MM.1S (cell line): ENCODE measurements at regions not wholly inside any gene's neighbourhood (a gene's known extent, or its start where the extent isn't known, plus 50 kb on each side); places are given as distances from the start of the nearest gene placed in this dataset.

Experiments
- DNase-seq: peaks from one replicate; pipeline ENCODE4 v3.0.0-alpha.2; 2015
- H2AFZ ChIP-seq: fragments of 300-600 bp; sonication (generic); 2 replicates; pipeline ENCODE4 v1.6.0; 2016; ENCODE audit warnings: antibody characterized with exemption, low read length
- H3F3A ChIP-seq: fragments of 300-600 bp; sonication (generic); 2 replicates; pipeline ENCODE4 v1.6.1; 2016; ENCODE audit warnings: mild to moderate bottlenecking, antibody characterized with exemption, low read length, moderate library complexity, mixed read lengths; ENCODE audit not compliant: insufficient read depth
- H3K27ac ChIP-seq: fragments of 300-600 bp; sonication (generic); 2 replicates; pipeline ENCODE4 v1.5.1; 2016; ENCODE audit warnings: mild to moderate bottlenecking, low read length
- H3K27me3 ChIP-seq: fragments of 300-600 bp; sonication (generic); replicated peaks from 2 replicates; pipeline ENCODE4 v1.6.0; 2016; ENCODE audit warnings: low read length; ENCODE audit not compliant: insufficient read depth
- H3K36me3 ChIP-seq: fragments of 300-600 bp; sonication (generic); replicated peaks from 2 replicates; pipeline ENCODE4 v1.6.1; 2016; ENCODE audit warnings: mild to moderate bottlenecking, low read length, mixed read lengths; ENCODE audit not compliant: insufficient read depth
- H3K4me1 ChIP-seq: fragments of 300-600 bp; sonication (generic); 2 replicates; pipeline ENCODE4 v1.6.1; 2016; ENCODE audit warnings: low read length, mixed read lengths
- H3K4me2 ChIP-seq: fragments of 300-600 bp; sonication (generic); 2 replicates; pipeline ENCODE4 v1.6.0; 2016; ENCODE audit warnings: low read depth, low read length
- H3K4me3 ChIP-seq: fragments of 300-600 bp; sonication (generic); 2 replicates; pipeline ENCODE4 v1.5.1; 2016; ENCODE audit warnings: low read length, mixed read lengths
- H3K79me2 ChIP-seq: fragments of 300-600 bp; sonication (generic); 2 replicates; pipeline ENCODE4 v1.6.1; 2016; ENCODE audit warnings: mixed run types, low read length, mixed read lengths
- H3K9ac ChIP-seq: fragments of 300-600 bp; sonication (generic); 2 replicates; pipeline ENCODE4 v1.6.1; 2016; ENCODE audit warnings: low read length, mixed read lengths
- H3K9me2 ChIP-seq: fragments of 300-600 bp; sonication (generic); replicated peaks from 2 replicates; pipeline ENCODE4 v1.6.1; 2016; ENCODE audit warnings: mild to moderate bottlenecking, low read length, mixed read lengths; ENCODE audit not compliant: insufficient read depth
- H3K9me3 ChIP-seq: fragments of 300-600 bp; sonication (generic); replicated peaks from 2 replicates; pipeline ENCODE4 v1.6.1; 2016; ENCODE audit warnings: mild to moderate bottlenecking, low read length, mixed read lengths; ENCODE audit not compliant: insufficient read depth
- H4K20me1 ChIP-seq: fragments of 300-600 bp; sonication (generic); 2 replicates; pipeline ENCODE4 v1.6.1; 2016; ENCODE audit warnings: mild to moderate bottlenecking, low read length, moderate library complexity, mixed read lengths; ENCODE audit not compliant: insufficient read depth
- EZH2 ChIP-seq: fragments of 300-600 bp; sonication (generic); optimal IDR thresholded peaks from 2 replicates; pipeline ENCODE3; 2017; ENCODE audit warnings: low read depth, mild to moderate bottlenecking, antibody characterized with exemption, low read length, mixed read lengths
- EZH2phosphoT487 ChIP-seq: fragments of 300-600 bp; sonication (generic); IDR thresholded peaks from 2 replicates; pipeline ENCODE4 v1.6.1; 2018; ENCODE audit warnings: antibody characterized with exemption, low read length
- TF ChIP-seq, protein P1 (sequence below): fragments of 300-600 bp; sonication (generic); IDR thresholded peaks from 2 replicates; pipeline ENCODE4 v1.5.1; 2016; ENCODE audit warnings: antibody characterized with exemption, low read length, mixed read lengths

- no peaks in the 10 kb centered on the region for H3K9me3 ChIP-seq
- H3F3A ChIP-seq, result no peaks in the 10 kb centered on the region
- no peak overlapping the region for H3K9ac ChIP-seq
- H3K36me3 ChIP-seq, result no peaks in the 10 kb centered on the region
- no peak overlapping the region for H2AFZ ChIP-seq
- no peaks in the 10 kb centered on the region for H3K9me2 ChIP-seq
- no peaks in the 10 kb centered on the region for H3K27me3 ChIP-seq
- H3K79me2 ChIP-seq, result no peaks in the 10 kb centered on the region
- TF ChIP-seq, protein P1, sequence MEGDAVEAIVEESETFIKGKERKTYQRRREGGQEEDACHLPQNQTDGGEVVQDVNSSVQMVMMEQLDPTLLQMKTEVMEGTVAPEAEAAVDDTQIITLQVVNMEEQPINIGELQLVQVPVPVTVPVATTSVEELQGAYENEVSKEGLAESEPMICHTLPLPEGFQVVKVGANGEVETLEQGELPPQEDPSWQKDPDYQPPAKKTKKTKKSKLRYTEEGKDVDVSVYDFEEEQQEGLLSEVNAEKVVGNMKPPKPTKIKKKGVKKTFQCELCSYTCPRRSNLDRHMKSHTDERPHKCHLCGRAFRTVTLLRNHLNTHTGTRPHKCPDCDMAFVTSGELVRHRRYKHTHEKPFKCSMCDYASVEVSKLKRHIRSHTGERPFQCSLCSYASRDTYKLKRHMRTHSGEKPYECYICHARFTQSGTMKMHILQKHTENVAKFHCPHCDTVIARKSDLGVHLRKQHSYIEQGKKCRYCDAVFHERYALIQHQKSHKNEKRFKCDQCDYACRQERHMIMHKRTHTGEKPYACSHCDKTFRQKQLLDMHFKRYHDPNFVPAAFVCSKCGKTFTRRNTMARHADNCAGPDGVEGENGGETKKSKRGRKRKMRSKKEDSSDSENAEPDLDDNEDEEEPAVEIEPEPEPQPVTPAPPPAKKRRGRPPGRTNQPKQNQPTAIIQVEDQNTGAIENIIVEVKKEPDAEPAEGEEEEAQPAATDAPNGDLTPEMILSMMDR, result no peak
- TF ChIP-seq EZH2phosphoT487 (no peak), EZH2 (no peak)
- no peak for DNase-seq
- no peak overlapping the region for H3K4me3 ChIP-seq
- H3K27ac ChIP-seq, result no peak overlapping the region
- H3K4me2 ChIP-seq, result no peak overlapping the region
- no peaks in the 10 kb centered on the region for H4K20me1 ChIP-seq
- no peaks in the 10 kb centered on the region for H3K4me1 ChIP-seq
These were observed 76.6 kb upstream of the ITGA4 start for GRCh38 chr2:181380581-181380980.

GRCh38 chr2:181384923-181385322 is 72.3 kb upstream of the ITGA4 start:
- Histone ChIP-seq H3K27ac (no peak overlapping the region), H3K4me2 (no peak overlapping the region), H3K4me1 (no peaks in the 10 kb centered on the region), H3K27me3 (no peaks in the 10 kb centered on the region), H3F3A (no peaks in the 10 kb centered on the region), H3K4me3 (no peak overlapping the region), H3K9ac (no peak overlapping the region), H2AFZ (no peak overlapping the region), H4K20me1 (no peaks in the 10 kb centered on the region), H3K36me3 (no peaks in the 10 kb centered on the region), H3K9me3 (no peaks in the 10 kb centered on the region), H3K79me2 (no peaks in the 10 kb centered on the region), H3K9me2 (no peaks in the 10 kb centered on the region)
- TF ChIP-seq, protein P1, result no peak
- TF ChIP-seq EZH2 (no peak), EZH2phosphoT487 (no peak)
- DNase-seq, result no peak

DNA sequence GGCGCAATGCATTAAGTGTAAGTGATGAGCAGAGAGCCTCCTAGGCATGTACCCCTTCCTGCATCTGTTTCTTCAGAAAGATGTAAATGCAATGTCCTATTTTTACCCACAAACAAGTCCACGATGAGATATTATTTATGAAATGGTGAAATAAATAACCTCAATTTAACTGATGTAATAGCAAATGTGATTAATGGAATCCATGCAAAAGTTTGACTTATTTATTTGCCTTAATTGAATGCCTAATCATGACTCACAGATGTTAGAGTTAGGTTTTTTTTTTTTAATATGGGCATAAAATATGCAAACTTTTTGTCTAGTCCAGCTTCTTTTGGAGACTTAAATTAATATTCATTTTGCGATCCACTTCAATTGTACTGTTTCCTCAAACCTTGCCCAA is 67.7 kb upstream of the ITGA4 start:
- Histone ChIP-seq H2AFZ (no peak overlapping the region), H3K4me2 (no peak overlapping the region), H3K9me3 (no peaks in the 10 kb centered on the region), H3F3A (no peaks in the 10 kb centered on the region), H3K9ac (no peak overlapping the region), H3K27me3 (no peaks in the 10 kb centered on the region), H3K36me3 (no peaks in the 10 kb centered on the region), H3K9me2 (no peaks in the 10 kb centered on the region), H3K4me1 (no peaks in the 10 kb centered on the region), H3K4me3 (no peak overlapping the region), H3K27ac (no peak overlapping the region), H3K79me2 (no peaks in the 10 kb centered on the region), H4K20me1 (no peaks in the 10 kb centered on the region)
- TF ChIP-seq EZH2phosphoT487, result no peak
- TF ChIP-seq, protein P1, result no peak
- no peak for TF ChIP-seq EZH2
- no peak for DNase-seq
